IMR-90 (cell line): ENCODE measurements at regions not wholly inside any gene's neighbourhood (a gene's known extent, or its start where the extent isn't known, plus 50 kb on each side); places are given as distances from the start of the nearest gene placed in this dataset.

Experiments
- BHLHE40 ChIP-seq: fragments of 150-350 bp; IDR thresholded peaks from 2 replicates; pipeline ENCODE4 v1.6.1; 2016; ENCODE audit warnings: mild to moderate bottlenecking, low read depth, low read length
- POLR2A ChIP-seq: IDR thresholded peaks from 2 replicates; pipeline ENCODE4 v1.6.1; 2012; ENCODE audit warnings: mild to moderate bottlenecking, low read depth, low read length
- RAD21 ChIP-seq: IDR thresholded peaks from 2 replicates; pipeline ENCODE4 v1.6.1; 2012; ENCODE audit warnings: low read length, improper control_type of control experiment
- TF ChIP-seq, protein P1 (sequence below): conservative IDR thresholded peaks from 2 replicates; pipeline ENCODE4 v1.5.1; 2012; ENCODE audit warnings: mild to moderate bottlenecking, low read depth, low read length, improper control_type of control experiment

DNA sequence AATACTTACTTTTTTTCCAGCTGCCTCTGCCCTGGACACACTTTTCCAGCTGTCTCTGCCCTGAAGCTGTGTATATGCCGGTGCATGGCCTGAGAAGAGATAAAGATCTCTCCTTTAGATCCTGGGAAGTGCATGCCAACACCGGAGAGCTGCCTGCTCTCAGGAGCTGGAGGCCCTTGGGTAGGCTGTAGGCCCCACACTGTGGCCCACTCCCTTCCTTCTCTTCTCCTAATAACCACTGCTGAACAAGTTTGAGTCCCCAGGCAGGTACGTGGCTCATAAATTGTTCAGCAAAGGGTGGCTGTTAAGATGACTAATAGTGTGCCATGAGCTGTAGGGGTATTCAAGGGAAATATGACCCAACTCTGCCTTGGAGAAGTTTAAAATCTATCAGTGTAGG, 102.5 kb downstream of the CD24 start:
- TF ChIP-seq, protein P1, sequence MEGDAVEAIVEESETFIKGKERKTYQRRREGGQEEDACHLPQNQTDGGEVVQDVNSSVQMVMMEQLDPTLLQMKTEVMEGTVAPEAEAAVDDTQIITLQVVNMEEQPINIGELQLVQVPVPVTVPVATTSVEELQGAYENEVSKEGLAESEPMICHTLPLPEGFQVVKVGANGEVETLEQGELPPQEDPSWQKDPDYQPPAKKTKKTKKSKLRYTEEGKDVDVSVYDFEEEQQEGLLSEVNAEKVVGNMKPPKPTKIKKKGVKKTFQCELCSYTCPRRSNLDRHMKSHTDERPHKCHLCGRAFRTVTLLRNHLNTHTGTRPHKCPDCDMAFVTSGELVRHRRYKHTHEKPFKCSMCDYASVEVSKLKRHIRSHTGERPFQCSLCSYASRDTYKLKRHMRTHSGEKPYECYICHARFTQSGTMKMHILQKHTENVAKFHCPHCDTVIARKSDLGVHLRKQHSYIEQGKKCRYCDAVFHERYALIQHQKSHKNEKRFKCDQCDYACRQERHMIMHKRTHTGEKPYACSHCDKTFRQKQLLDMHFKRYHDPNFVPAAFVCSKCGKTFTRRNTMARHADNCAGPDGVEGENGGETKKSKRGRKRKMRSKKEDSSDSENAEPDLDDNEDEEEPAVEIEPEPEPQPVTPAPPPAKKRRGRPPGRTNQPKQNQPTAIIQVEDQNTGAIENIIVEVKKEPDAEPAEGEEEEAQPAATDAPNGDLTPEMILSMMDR, result no peak
- TF ChIP-seq RAD21, result no peak
- TF ChIP-seq POLR2A, result no peak
- no peak for TF ChIP-seq BHLHE40
